SK-N-MC (cell line): ENCODE measurements at regions not wholly inside any gene's neighbourhood (a gene's known extent, or its start where the extent isn't known, plus 50 kb on each side); places are given as distances from the start of the nearest gene placed in this dataset.

ENCODE experiments used
- EZH2 ChIP-seq: fragments of 200-600 bp; sonication (generic); IDR thresholded peaks from one replicate; pipeline ENCODE4 v1.6.1; 2017; ENCODE audit warnings: antibody characterized with exemption
- POLR2AphosphoS5 ChIP-seq: IDR thresholded peaks from 2 replicates; pipeline ENCODE4 v1.6.1; 2012; ENCODE audit warnings: mild to moderate bottlenecking, low read depth, low read length, borderline replicate concordance

DNA sequence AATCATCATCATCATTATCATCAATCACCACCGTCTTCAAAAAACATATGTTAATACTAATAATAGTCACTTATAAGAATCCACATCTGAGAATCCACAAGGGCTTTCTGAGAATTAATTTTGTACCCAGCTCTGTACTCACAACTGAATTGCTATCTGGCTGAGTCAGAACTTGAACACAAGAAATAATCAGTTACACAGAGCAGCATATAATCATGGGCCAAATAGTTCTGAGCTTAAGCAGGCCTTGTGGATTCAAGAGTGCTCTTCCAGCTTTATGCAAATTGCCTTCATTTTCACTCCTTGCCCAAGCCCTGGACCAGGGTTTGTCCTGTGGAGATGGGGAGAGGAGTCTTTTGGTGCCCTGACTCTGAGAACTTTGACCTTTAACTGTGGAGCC, 304.5 kb downstream of the ZNF248 start:
- no peak for TF ChIP-seq EZH2
- no peak for TF ChIP-seq POLR2AphosphoS5
